Thyroid gland (tissue), 4 donors: ENCODE measurements at regions not wholly inside any gene's neighbourhood (a gene's known extent, or its start where the extent isn't known, plus 50 kb on each side); places are given as distances from the start of the nearest gene placed in this dataset.

Experiments
- DNase-seq, 2 donors: peaks; one replicate each; pipeline ENCODE4 v3.0.0-alpha.2; 2019
- H3K27ac ChIP-seq, 3 donors: fragments of 200-600 bp; sonication (generic); 1 replicate in 2 of 3; 2 replicates in 1 of 3; pipeline ENCODE4 v1.5.1; 2016 to 2019; ENCODE audit warnings: mild to moderate bottlenecking in 1 of 3, moderate library complexity in 1 of 3
- H3K27me3 ChIP-seq: fragments of 200-600 bp; sonication (generic); one replicate; pipeline ENCODE4 v1.5.1; 2019
- H3K36me3 ChIP-seq, 2 donors: fragments of 200-600 bp; sonication (generic); one replicate each; pipeline ENCODE4 v1.5.1; 2016 to 2019
- H3K4me1 ChIP-seq, 2 donors: fragments of 200-600 bp; sonication (generic); one replicate each; pipeline ENCODE4 v1.5.1; 2017 to 2019
- H3K4me3 ChIP-seq, 3 donors: fragments of 200-600 bp; sonication (generic); replicated peaks in 1 of 3; 1 replicate in 2 of 3; 2 replicates in 1 of 3; pipeline ENCODE4 v1.5.1; 2016; ENCODE audit warnings: mild to moderate bottlenecking in 1 of 3
- H3K9me3 ChIP-seq: fragments of 200-600 bp; sonication (generic); one replicate; pipeline ENCODE4 v1.5.1; 2017
- POLR2A ChIP-seq, 2 donors: fragments of 450-650 bp; IDR thresholded peaks; one replicate each; pipeline ENCODE4 v1.6.1; 2017; ENCODE audit warnings: antibody characterized with exemption in 2 of 2, mild to moderate bottlenecking in 2 of 2, moderate library complexity in 1 of 2
- WGBS, 2 donors: methylation state at CpG; one replicate each; pipeline ENCODE4 v1.1.5; 2017; 5-methylcytosine and 5-hydroxymethylcytosine counted together
- intact Hi-C: fragments of 100-400 bp; cut with DNase I; formaldehyde crosslinking; loops from one replicate; pipeline ENCODE4 v1.15.1; 2023
- TF ChIP-seq, protein P1 (sequence below), 6 experiments: fragments of 200-600 bp in 3 of 6; fragments of 450-650 bp in 3 of 6; sonication (generic) in 3 of 6; IDR thresholded peaks; one replicate each; pipeline ENCODE4 v1.5.1; 2016 to 2019; ENCODE audit warnings: antibody characterized with exemption in 6 of 6, mild to moderate bottlenecking in 2 of 6, inconsistent platforms in 1 of 6, moderate library complexity in 1 of 6

DNA sequence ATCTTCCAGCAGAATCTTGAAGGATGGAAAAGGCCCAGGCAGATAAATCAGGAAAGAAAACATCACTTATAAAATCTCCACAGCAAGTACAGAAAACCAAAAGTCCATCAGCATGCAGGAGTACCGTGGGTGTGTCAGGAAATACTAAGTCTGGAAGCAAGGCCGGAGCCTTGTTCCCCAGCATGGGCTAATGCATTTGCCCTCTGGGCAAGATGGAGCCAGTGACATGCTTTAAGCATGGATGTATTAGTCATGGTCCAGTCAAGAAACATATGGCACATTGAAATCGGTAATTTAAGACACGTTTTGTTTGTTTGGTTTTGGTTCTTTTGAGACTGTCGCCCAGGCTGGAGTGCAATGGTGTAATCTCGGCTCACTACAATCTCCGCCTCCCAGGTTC lies 506.0 kb upstream of the JARID2 start:
- no peak overlapping the region for H3K27ac ChIP-seq
- H3K4me1 ChIP-seq = no peaks in the 10 kb centered on the region
- no peaks in the 10 kb centered on the region for H3K36me3 ChIP-seq
- 79% methylated on average over 7 of the region's 7 CpGs for WGBS, 2 donors
- intact Hi-C loops = no loop called here
- no peak for DNase-seq
- TF ChIP-seq POLR2A (IDR thresholded peaks at IDR 0.05) = no peak
- TF ChIP-seq, protein P1, sequence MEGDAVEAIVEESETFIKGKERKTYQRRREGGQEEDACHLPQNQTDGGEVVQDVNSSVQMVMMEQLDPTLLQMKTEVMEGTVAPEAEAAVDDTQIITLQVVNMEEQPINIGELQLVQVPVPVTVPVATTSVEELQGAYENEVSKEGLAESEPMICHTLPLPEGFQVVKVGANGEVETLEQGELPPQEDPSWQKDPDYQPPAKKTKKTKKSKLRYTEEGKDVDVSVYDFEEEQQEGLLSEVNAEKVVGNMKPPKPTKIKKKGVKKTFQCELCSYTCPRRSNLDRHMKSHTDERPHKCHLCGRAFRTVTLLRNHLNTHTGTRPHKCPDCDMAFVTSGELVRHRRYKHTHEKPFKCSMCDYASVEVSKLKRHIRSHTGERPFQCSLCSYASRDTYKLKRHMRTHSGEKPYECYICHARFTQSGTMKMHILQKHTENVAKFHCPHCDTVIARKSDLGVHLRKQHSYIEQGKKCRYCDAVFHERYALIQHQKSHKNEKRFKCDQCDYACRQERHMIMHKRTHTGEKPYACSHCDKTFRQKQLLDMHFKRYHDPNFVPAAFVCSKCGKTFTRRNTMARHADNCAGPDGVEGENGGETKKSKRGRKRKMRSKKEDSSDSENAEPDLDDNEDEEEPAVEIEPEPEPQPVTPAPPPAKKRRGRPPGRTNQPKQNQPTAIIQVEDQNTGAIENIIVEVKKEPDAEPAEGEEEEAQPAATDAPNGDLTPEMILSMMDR (IDR thresholded peaks at IDR 0.05) = no peak
- H3K4me3 ChIP-seq = no peak overlapping the region
- H3K9me3 ChIP-seq = no peaks in the 10 kb centered on the region
- no peaks in the 10 kb centered on the region for H3K27me3 ChIP-seq

DNA sequence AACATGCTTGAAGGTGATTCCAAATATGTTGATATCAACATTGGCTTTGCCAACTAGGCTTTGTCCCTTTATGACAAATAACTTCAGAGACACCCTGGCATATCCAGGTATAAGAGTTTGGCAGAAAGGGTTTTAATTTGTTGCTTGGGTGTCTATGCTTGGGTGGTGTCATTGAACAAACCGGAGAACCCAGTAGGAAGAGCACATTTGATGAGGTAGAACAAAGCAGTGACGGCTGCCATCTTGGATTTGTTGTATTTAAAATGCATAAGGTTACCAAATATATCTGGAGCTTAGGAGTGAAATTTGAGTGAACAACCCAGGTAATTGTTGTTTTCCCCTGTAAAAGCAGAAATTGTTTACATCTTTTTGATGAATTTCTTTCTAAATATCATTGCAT lies 503.7 kb upstream of the JARID2 start:
- H3K27ac ChIP-seq = no peak overlapping the region
- H3K4me3 ChIP-seq = no peak overlapping the region
- H3K4me1 ChIP-seq = no peaks in the 10 kb centered on the region
- TF ChIP-seq, protein P1 (IDR thresholded peaks at IDR 0.05) = no peak
- TF ChIP-seq POLR2A (IDR thresholded peaks at IDR 0.05) = no peak
- H3K9me3 ChIP-seq = no peaks in the 10 kb centered on the region
- intact Hi-C loops = no loop called here
- no peak for DNase-seq
- WGBS, 2 donors = 92 to 96% methylated on average over 2 of the region's 2 CpGs
- no peaks in the 10 kb centered on the region for H3K36me3 ChIP-seq
- H3K27me3 ChIP-seq = no peaks in the 10 kb centered on the region

DNA sequence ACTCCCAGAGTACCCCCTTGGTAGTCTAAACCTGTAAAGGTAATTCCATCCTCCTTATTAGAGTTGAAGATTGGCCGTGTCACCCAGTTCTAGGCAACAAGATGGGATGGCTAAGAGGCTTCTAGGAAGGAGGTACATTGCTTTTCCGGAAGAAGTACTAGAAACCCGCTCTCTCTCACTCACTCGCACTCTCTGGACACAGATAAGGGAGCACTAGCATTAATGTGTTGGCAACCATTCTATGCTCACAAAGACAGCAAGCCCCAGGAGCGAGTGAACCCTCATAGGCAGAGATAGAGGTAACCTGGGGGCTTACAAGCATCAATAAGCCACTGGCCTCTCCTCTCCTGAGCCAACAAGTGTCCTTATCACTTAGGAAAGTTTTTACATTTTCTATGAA lies 503.2 kb upstream of the JARID2 start:
- intact Hi-C loops = no loop called here
- 97 to 99% methylated on average over 5 of the region's 5 CpGs for WGBS, 2 donors
- DNase-seq = no peak
- TF ChIP-seq POLR2A (IDR thresholded peaks at IDR 0.05) = no peak
- TF ChIP-seq, protein P1 (IDR thresholded peaks at IDR 0.05) = no peak
- Histone ChIP-seq H3K27ac (no peak overlapping the region), H3K36me3 (no peaks in the 10 kb centered on the region), H3K4me1 (no peaks in the 10 kb centered on the region), H3K9me3 (no peaks in the 10 kb centered on the region), H3K27me3 (no peaks in the 10 kb centered on the region), H3K4me3 (no peak overlapping the region)

DNA sequence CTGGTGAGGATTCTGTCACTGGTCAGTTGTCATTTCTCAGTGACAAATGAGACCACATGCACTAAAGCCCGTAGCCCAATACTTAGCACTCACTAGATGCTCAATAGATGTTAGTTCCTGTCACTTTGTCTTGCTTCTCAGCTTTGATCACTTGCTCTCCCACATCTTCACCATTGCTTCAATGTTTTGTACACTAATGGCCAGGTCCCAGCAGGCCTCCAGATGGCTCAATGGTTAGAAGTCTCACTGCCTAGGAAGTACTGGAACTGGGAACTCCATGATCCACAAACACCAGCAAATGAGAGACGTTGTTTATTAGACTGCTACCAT lies 502.8 kb upstream of the JARID2 start:
- Histone ChIP-seq H3K36me3 (no peaks in the 10 kb centered on the region), H3K4me1 (no peaks in the 10 kb centered on the region), H3K27ac (no peak overlapping the region), H3K27me3 (no peaks in the 10 kb centered on the region), H3K4me3 (no peak overlapping the region), H3K9me3 (no peaks in the 10 kb centered on the region)
- WGBS, 2 donors = 95 to 96% methylated on average over 2 of the region's 2 CpGs
- no peak for TF ChIP-seq POLR2A (IDR thresholded peaks at IDR 0.05)
- TF ChIP-seq, protein P1 (IDR thresholded peaks at IDR 0.05) = no peak
- no peak for DNase-seq
- intact Hi-C loops = no loop called here

DNA sequence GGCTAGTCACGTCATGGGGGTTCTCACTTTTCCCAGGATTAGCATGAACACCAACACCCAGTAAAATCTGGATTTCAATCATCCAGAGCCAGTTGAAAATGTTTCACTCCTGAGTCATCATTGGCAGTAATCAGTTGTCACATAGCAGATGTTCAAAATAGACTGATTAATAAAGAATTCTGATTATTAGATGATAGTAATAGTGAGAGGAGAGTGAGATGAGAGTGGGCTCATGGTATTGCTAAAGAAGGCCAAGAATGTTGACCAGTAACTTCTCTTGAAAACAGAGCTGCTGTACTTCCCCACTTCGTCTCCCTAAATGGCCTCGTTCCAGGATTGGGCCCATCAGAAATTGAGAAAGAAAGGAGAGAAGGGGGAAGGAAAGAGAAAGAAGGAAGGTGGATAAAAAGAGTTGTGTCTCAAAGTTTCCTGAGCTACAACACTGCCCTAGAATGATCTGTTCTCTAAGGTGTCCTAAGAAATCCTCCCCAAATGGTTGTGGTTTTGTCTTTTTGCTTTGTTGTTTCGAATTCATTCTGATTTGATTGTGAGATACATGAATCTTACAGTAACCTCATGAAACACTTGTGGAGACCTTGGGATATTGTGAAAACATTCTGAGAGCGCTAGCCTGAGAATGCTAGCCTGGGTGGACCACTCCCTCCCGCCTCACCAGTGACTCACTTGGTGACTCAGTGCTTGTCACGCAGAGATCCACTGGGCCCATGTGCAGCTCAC lies 502.2 kb upstream of the JARID2 start:
- Histone ChIP-seq H3K36me3 (no peaks in the 10 kb centered on the region), H3K4me1 (no peaks in the 10 kb centered on the region), H3K27me3 (no peaks in the 10 kb centered on the region), H3K4me3 (no peak overlapping the region), H3K27ac (no peak overlapping the region), H3K9me3 (no peaks in the 10 kb centered on the region)
- WGBS, 2 donors = 83 to 91% methylated on average over 7 of the region's 7 CpGs
- intact Hi-C loops = no loop called here
- TF ChIP-seq, protein P1 (IDR thresholded peaks at IDR 0.05) = no peak
- TF ChIP-seq POLR2A (IDR thresholded peaks at IDR 0.05) = no peak
- no peak for DNase-seq
